Fibroblast of villous mesenchyme (primary cell): ENCODE measurements at regions not wholly inside any gene's neighbourhood (a gene's known extent, or its start where the extent isn't known, plus 50 kb on each side); places are given as distances from the start of the nearest gene placed in this dataset.

Experiments used
- DNase-seq: peaks from one replicate; pipeline ENCODE4 v3.0.0-alpha.2; 2010; ENCODE audit warnings: low read depth
- H3K4me3 ChIP-seq: 2 replicates; pipeline ENCODE4 v1.5.1; 2011; ENCODE audit warnings: low read depth, mild to moderate bottlenecking, low read length
- CTCF ChIP-seq: IDR thresholded peaks from 2 replicates; pipeline ENCODE4 v1.5.1; 2012; ENCODE audit warnings: low read depth, mild to moderate bottlenecking, low read length; ENCODE audit not compliant: insufficient read depth

DNA sequence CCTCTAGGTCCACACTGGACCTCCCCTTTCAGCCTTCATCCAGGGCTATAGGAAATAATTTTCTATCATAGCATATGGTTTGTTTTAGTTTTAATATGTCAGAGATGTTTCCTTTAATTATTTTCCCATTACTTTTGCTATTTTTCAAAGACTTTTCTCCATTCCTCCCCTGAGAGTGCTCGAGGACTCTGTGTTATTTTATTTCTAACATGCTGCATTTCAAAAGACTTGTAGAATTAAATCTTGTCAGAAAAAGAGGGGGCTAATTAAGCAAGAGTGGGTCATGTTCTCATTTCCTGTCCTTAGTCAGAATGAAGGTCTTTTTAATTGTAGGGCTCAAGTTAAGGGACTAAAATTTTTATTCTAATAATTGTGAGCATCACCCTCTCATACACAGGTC is 71.6 kb upstream of the CTTNBP2 start:
- no peak for TF ChIP-seq CTCF
- H3K4me3 ChIP-seq: no peak overlapping the region

GRCh38 chr7:117946151-117946633 is 73.0 kb upstream of the CTTNBP2 start:
- H3K4me3 ChIP-seq: no peak overlapping the region
- no peak for DNase-seq
- TF ChIP-seq CTCF: no peak

More for the DNA sequence above, 71.6 kb upstream of the CTTNBP2 start:
- no peak for DNase-seq

DNA sequence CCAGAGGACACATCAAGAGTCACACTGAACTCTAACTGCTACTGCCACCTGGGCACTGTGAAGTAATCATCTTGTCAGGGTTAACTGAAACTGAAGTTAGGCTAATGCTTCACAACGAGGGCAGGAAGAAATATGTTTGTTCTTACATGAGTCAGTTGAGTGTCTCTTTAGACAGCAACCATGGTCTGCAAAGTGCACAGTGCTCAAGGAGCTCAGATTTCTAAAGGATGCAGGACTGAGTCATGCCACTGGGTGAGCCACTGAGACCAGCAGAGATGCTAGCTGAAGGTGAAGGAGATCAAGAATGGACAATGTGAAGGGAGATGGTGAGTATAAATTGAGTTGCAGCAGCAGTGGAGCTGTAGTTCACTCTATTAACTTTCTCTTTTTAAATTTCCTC is 76.0 kb upstream of the CTTNBP2 start:
- H3K4me3 ChIP-seq: no peak overlapping the region
- DNase-seq: no peak
- no peak for TF ChIP-seq CTCF

GRCh38 chr7:117950601-117951260 is 77.5 kb upstream of the CTTNBP2 start:
- no peak overlapping the region for H3K4me3 ChIP-seq
- DNase-seq: no peak
- TF ChIP-seq CTCF: no peak

DNA sequence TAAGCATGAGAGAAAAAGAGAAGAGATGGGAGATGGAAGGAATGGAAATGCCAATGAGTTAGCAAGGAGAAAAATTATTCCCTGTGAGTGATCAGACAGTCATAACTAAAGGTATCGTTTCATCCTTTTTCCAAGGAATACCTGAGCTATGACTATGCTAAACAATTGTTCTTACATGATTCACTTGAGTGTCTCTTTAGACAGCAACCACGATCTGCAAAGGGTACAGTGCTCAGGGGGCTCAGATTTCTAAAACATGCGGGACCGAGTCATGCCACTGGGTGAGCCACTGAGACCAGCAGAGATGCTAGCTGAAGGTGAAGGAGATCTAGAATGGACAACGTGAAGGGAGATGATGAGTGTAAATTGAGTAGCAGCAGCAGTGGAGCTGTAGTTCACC is 78.0 kb upstream of the CTTNBP2 start:
- H3K4me3 ChIP-seq: no peak overlapping the region
- DNase-seq: no peak
- no peak for TF ChIP-seq CTCF

- no peak for TF ChIP-seq CTCF
- DNase-seq: no peak
- H3K4me3 ChIP-seq: no peak overlapping the region
Measured at GRCh38 chr7:117951691-117952280, 78.5 kb upstream of the CTTNBP2 start.

DNA sequence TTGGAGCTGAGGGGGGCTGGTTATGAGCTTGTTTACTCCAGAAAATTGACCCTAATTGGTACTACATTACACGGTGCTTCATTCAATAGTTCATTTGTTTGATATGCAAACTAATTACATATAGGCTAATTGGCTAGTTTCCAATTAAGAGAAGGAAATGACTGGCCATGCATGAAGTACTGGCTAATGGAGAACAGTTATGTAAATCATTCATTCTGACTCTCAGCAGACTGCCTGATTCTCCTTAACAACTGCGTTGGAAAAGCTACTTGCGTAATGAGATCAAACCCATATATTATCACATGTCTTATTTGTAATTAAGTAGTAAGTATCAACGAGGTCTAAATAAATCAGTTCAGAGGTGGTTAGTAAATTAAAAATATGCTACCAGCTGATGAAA is 81.8 kb upstream of the CTTNBP2 start:
- DNase-seq: no peak
- no peak overlapping the region for H3K4me3 ChIP-seq
- TF ChIP-seq CTCF: no peak
